Posterior cingulate gyrus (tissue), 11 donors: ENCODE measurements at regions not wholly inside any gene's neighbourhood (a gene's known extent, or its start where the extent isn't known, plus 50 kb on each side); places are given as distances from the start of the nearest gene placed in this dataset.
"Not testable (repeated sequence)": the region's sequence is repeated elsewhere in the genome, so short reads cannot be mapped to it uniquely, and the experiment has no call there.

Experiments used
- DNase-seq, 10 donors: peaks; one replicate each; pipeline versions ENCODE4 v3.0.0 to v3.0.0-alpha.2; 2020 to 2021; ENCODE audit warnings: mixed read lengths in 3 of 10
- intact Hi-C: fragments of 100-400 bp; cut with DNase I; formaldehyde crosslinking; loops from one replicate; pipeline ENCODE4 v1.15.1; 2023

GRCh38 chr1:193437333-193437732 lies 250.9 kb upstream of the B3GALT2 start:
- DNase-seq, intact Hi-C loops: not testable (repeated sequence)

- DNase-seq: no peak
- intact Hi-C loops: no loop called here
Measured at GRCh38 chr1:193435781-193436180, 249.4 kb upstream of the B3GALT2 start.

DNA sequence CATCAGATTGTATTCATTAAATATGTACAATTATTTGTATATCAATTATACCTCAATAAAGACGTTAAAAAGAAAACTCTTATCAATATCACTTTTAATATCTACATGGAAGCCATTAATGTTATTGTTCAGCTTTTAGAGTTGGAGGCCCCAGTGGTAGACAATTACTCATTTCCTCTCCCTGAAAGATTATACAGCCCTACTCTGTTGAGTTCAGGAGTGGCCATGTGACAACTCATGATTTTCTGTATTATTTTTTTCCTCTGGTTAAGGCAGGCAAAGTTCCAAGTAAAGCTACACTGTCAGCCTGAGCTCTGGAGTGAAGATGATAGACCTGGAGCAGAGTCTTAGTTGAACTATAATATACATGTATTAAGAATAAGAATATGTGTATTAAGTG lies 247.9 kb upstream of the B3GALT2 start:
- intact Hi-C loops: no loop called here
- no peak for DNase-seq

DNA sequence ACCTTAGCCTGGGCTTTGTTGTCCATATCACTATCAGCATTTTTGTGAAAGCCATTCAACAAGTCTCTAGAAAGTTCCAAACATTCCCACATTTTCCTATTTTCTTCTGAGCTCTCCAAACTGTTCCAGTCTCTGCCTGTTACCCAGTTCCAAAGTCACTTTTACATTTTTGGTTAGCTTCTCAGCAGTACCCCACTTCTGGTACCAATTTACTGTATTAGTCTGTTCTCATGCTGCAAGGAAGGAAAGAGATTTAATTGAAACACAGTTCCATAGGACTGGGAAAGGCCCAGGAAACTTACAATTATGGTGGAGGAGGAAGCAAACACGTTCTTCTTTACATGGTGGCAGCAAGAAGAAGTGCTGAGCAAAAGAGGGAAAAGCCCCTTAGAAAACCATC lies 247.2 kb upstream of the B3GALT2 start:
- DNase-seq: no peak
- intact Hi-C loops: no loop called here

DNA sequence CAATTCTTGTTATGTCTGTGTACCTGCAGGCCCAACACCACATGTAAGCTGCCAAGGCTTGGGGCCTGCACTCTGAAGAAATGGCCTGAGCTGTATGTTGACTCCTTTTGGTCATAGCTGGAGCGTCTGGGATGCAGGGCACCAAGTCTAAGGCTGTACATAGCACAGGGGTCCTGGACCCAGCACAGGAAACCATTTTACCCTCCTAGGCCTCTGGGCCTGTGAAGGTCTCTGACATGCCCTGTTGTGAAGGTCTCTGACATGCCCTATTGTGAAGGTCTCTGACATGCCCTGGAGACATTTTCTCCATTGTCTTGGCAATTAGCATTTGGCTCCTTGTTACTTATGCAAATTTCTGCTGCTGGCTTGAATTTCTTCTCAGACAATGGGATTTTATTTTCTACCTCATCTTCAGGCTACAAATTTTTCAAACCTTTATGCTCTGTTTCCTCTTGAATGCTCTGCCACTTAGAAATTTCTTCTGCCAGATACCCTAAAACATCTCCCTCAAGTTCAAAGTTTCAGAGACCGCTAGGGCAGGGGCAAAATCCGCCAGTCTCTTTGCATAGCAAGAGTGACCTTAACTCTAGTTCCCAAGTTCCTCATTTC lies 246.7 kb upstream of the B3GALT2 start:
- no peak for DNase-seq
- intact Hi-C loops: no loop called here

- intact Hi-C loops: no loop called here
- DNase-seq: no peak
Measured at GRCh38 chr1:193431265-193431977, 245.0 kb upstream of the B3GALT2 start.

DNA sequence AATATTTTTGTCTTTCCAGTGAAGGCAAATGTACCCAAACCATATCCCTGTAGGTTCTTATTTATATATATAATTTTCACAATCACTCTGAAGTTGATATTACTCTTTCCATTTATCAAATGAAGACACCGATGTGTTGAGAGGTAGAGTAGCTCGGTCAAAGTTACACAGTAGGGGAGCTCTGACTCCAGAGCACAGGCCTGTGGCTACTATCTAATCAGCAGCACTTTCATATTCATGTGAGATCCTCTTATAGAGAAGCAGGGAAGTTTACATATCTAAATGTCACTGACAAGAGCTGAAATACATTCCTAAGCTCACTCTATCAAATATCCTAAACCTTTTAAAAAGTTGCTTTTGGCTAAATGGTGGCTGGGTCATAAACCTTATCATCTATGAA lies 241.1 kb upstream of the B3GALT2 start:
- DNase-seq: no peak
- intact Hi-C loops: no loop called here

GRCh38 chr1:193426061-193426460 lies 239.6 kb upstream of the B3GALT2 start:
- intact Hi-C loops: no loop called here
- DNase-seq: no peak

GRCh38 chr1:193421487-193421886 lies 235.1 kb upstream of the B3GALT2 start:
- intact Hi-C loops: no loop called here

DNA sequence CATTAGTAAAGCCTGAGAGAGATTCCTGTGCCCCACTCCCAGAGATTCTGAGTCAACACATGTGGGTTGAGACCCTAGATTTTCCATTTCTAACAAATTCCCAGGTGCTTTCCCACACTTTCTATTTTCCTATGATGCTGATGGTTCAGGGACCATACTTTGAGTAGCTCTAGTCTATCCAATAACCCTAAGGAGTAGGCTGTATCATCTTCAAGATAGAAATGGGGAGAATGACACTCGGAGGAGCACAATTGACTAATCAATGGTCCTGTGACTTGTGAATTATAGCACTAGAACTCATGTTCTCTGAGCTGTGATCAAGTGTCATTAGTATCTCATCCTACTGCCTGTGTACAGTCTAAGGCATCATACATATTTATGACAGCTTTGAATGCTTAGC lies 232.9 kb upstream of the B3GALT2 start:
- no peak for DNase-seq
- intact Hi-C loops: no loop called here

More at GRCh38 chr1:193421487-193421886, 235.1 kb upstream of the B3GALT2 start:
- DNase-seq: no peak

GRCh38 chr1:193418745-193419058 lies 232.3 kb upstream of the B3GALT2 start:
- DNase-seq: no peak
- intact Hi-C loops: no loop called here

- intact Hi-C loops: no loop called here
- no peak for DNase-seq
Measured at GRCh38 chr1:193417945-193418744, 231.7 kb upstream of the B3GALT2 start.

DNA sequence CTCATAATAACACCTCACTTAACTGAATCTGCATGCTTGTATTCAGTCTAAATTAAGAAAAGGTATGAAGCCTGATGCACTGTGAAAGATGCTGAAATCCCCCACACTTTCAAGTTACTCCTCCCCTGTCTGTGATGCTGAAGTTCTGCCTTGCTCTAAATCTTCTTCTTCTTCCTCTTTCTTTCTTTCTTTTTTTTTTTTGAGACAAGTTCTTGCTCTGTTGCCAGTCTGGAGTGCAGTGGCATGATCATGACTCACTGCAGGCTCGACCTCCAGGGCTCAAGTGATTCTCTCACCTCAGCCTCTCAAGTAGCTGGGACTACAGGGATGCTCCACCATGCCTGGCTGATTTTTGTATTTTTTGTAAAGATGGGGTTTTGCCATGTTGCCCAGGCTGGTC lies 231.0 kb upstream of the B3GALT2 start:
- intact Hi-C loops: no loop called here
- no peak for DNase-seq

DNA sequence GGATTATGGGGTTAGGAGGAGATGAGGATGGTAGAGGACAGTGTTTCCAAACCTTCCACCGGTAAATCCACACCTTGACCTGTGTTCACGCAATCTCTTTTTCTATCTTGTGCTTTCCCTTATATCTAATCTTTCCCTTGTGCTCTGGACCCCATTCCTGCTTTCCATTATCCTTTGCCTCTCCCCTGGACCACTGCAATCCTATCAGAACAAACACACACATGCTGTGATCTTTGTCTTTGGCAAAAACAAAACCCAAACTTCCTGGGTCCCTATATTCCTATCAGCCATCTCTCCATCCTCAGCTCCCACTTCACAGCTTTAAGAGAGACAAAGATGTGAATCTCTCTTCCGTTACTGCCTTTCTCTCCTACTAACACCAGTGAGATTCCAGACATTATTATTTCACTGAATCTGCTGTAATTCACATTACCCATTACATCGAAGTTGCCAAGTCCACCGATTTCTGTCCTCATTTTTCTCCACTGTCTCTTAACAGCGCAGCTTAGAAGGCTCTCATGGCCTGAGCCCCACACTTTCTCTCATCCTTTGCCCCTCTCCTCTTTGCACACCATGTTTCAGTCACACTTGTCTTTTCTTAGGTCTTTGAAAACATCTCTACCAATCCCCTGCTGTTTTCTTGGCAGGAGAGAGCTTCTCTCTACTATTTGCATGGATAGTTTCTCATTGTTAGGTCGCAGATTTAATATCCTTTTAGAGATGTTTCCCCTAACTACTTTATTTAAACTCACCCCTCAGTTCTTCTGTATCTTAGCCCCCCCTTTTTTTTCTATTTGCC lies 230.0 kb upstream of the B3GALT2 start:
- DNase-seq: no peak
- intact Hi-C loops: no loop called here

GRCh38 chr1:193415256-193415655 lies 228.8 kb upstream of the B3GALT2 start:
- intact Hi-C loops: no loop called here
- DNase-seq: no peak

GRCh38 chr1:193413376-193413775 lies 227.0 kb upstream of the B3GALT2 start:
- no peak for DNase-seq

DNA sequence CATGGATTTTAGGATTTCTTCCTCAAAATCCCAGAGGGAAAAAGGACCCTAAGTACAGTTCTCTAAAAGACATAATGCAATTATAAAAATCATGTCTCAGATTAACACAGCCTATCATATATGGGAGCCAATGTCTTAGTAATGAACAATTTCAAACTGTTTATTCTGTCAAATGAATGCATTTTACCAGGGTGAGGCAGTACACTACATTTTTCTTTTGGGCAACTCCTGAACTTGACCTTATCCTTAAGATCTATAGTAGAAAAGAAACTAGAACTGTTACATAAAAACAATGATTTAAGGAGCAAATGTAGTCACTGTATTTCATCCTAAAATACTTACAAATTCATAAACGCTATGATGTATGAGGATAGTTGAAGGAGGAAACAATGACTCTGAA lies 226.3 kb upstream of the B3GALT2 start:
- intact Hi-C loops: no loop called here
- DNase-seq: no peak

More at GRCh38 chr1:193413376-193413775, 227.0 kb upstream of the B3GALT2 start:
- intact Hi-C loops: no loop called here

GRCh38 chr1:193411714-193412113 lies 225.3 kb upstream of the B3GALT2 start:
- DNase-seq: no peak
- intact Hi-C loops: no loop called here

DNA sequence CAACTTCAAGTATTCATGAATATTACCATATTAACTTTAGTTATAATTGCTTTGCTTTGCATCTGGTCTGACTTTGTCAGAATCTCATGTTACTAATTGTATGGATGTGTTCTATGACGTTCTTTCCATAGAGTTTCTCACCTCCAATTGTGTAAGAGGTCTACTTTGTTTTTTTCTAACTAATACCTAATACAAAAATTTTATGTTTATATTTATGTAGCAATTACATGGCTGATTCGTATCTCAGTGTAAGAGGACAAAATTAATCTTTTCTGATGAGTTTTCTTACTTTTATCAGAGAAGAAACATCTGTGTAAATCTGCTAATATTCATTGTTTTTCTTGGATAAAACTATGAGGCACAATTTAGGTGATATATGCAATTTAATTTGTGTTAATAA lies 224.8 kb upstream of the B3GALT2 start:
- DNase-seq: no peak
- intact Hi-C loops: no loop called here

- DNase-seq: no peak
- intact Hi-C loops: loop anchor here (5.0 kb wide), 1 partner anchor 227 kb away; no protein-coding TSS in a partner anchor
Measured at GRCh38 chr1:193408782-193409293, 222.4 kb upstream of the B3GALT2 start.

DNA sequence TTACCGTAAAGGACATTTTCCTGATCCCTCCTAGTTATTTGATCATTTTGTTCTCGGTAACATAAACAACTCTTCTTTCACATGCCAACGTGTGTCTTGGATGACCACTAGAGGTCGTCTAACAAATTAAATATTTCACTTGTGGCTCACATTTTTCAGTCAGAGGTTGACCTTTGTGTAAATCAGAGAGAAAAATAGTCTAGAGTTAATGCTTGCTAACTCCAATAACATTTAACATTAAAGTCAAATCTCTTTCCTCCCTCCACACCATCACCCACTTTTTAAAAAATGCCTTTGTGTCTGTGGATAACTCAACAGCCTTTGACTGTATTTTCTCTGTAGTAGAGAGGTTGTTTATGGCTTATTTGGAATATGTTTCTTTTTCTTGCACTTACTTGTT lies 220.5 kb upstream of the B3GALT2 start:
- intact Hi-C loops: loop anchor here (5.0 kb wide), 1 partner anchor 225 kb away; no protein-coding TSS in a partner anchor
- no peak for DNase-seq
